ENCODE measurements at regions not wholly inside any gene's neighbourhood (a gene's known extent, or its start where the extent isn't known, plus 50 kb on each side); places are given as distances from the start of the nearest gene placed in this dataset.

- DNase-seq (ENCODE audit: low spot score in 2 of 2), result no peak
- Histone ChIP-seq H3K36me3 (no peaks in the 10 kb centered on the region), H3K9me3 (no peaks in the 10 kb centered on the region), H3K27me3 (no peaks in the 10 kb centered on the region), H3K27ac (no peak overlapping the region), H3K4me1 (no peaks in the 10 kb centered on the region), H3K4me3 (no peak overlapping the region)
- 0 to 1% methylated on average over 2 of the region's 2 CpGs for whole genome bisulfite sequencing, 2 donors
- TF ChIP-seq EP300 (IDR thresholded peaks at IDR 0.05), result no peak
- no peak for TF ChIP-seq POLR2A (IDR thresholded peaks at IDR 0.05)
- TF ChIP-seq, protein P1, sequence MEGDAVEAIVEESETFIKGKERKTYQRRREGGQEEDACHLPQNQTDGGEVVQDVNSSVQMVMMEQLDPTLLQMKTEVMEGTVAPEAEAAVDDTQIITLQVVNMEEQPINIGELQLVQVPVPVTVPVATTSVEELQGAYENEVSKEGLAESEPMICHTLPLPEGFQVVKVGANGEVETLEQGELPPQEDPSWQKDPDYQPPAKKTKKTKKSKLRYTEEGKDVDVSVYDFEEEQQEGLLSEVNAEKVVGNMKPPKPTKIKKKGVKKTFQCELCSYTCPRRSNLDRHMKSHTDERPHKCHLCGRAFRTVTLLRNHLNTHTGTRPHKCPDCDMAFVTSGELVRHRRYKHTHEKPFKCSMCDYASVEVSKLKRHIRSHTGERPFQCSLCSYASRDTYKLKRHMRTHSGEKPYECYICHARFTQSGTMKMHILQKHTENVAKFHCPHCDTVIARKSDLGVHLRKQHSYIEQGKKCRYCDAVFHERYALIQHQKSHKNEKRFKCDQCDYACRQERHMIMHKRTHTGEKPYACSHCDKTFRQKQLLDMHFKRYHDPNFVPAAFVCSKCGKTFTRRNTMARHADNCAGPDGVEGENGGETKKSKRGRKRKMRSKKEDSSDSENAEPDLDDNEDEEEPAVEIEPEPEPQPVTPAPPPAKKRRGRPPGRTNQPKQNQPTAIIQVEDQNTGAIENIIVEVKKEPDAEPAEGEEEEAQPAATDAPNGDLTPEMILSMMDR (IDR thresholded peaks at IDR 0.05), result no peak
Observed at GRCh38 chr3:79910337-79910736, 142.5 kb upstream of the ROBO1 start.

DNA sequence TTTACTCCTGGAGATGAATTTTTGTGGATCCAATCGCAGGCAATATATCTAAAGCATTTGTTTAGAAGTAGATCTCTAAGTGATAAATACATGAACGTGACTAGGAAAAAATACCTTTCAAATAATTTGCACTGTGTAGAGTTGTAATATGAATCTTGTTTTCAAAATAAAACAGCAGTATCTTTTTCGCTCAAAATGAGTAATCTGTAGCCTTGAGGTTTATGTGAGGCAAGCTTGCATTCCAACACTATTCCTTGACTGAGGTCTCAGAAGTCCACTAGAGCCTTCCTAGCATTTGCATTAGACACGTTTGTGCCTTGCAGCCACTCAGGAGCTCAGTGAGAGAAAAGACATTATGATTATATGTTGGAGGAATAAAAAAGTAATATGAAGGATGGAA, 138.3 kb upstream of the ROBO1 start:
- Histone ChIP-seq H3K4me1 (no peaks in the 10 kb centered on the region), H3K36me3 (no peaks in the 10 kb centered on the region), H3K9me3 (no peaks in the 10 kb centered on the region), H3K27ac (no peak overlapping the region), H3K4me3 (no peak overlapping the region), H3K27me3 (no peaks in the 10 kb centered on the region)
- TF ChIP-seq, protein P1 (IDR thresholded peaks at IDR 0.05), result no peak
- no peak for TF ChIP-seq EP300 (IDR thresholded peaks at IDR 0.05)
- TF ChIP-seq POLR2A (IDR thresholded peaks at IDR 0.05), result no peak
- WGBS, 2 donors, result 61 to 67% methylated on average over 4 of the region's 4 CpGs
- DNase-seq (ENCODE audit: low spot score in 2 of 2), result no peak

DNA sequence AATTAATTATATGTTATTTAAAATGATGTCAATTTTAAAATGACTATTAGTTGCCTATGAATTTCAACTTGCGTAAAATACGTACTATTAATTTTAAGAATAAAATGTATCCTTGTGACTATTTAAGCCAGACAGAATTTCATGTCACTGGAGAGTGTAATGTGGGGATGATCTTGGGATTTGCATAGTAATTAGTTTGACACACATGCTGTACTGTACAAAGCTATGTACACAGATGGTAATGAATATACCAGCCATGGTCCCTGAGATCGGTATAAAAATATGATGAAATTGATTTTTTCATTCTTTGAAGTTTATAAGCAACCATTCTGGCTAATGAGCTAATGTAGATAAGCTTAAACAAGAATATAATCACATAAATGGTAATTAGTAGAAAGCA, 134.4 kb upstream of the ROBO1 start:
- Histone ChIP-seq H3K4me1 (no peaks in the 10 kb centered on the region), H3K4me3 (no peak overlapping the region), H3K9me3 (no peaks in the 10 kb centered on the region), H3K27ac (no peak overlapping the region), H3K27me3 (no peaks in the 10 kb centered on the region), H3K36me3 (no peaks in the 10 kb centered on the region)
- TF ChIP-seq, protein P1 (IDR thresholded peaks at IDR 0.05), result no peak
- TF ChIP-seq POLR2A (IDR thresholded peaks at IDR 0.05), result no peak
- no peak for TF ChIP-seq EP300 (IDR thresholded peaks at IDR 0.05)
- no peak for DNase-seq (ENCODE audit: low spot score in 2 of 2)
- 94 to 95% methylated on average over 3 of the region's 3 CpGs for WGBS, 2 donors

GRCh38 chr3:79898907-79899306, 131.1 kb upstream of the ROBO1 start:
- H3K36me3 ChIP-seq, result no peaks in the 10 kb centered on the region
- H3K9me3 ChIP-seq, result no peaks in the 10 kb centered on the region
- TF ChIP-seq POLR2A (IDR thresholded peaks at IDR 0.05), result no peak
- TF ChIP-seq, protein P1 (IDR thresholded peaks at IDR 0.05), result no peak
- no peak for TF ChIP-seq EP300 (IDR thresholded peaks at IDR 0.05)
- 79 to 84% methylated on average over 4 of the region's 4 CpGs for WGBS, 2 donors
- no peaks in the 10 kb centered on the region for H3K4me1 ChIP-seq
- no peaks in the 10 kb centered on the region for H3K27me3 ChIP-seq
- H3K27ac ChIP-seq, result no peak overlapping the region
- no peak for DNase-seq (ENCODE audit: low spot score in 2 of 2)
- no peak overlapping the region for H3K4me3 ChIP-seq

GRCh38 chr3:79896086-79896485, 128.3 kb upstream of the ROBO1 start:
- no peaks in the 10 kb centered on the region for H3K9me3 ChIP-seq
- H3K36me3 ChIP-seq, result no peaks in the 10 kb centered on the region
- H3K27me3 ChIP-seq, result no peaks in the 10 kb centered on the region
- TF ChIP-seq EP300 (IDR thresholded peaks at IDR 0.05), result no peak
- TF ChIP-seq POLR2A (IDR thresholded peaks at IDR 0.05), result no peak
- TF ChIP-seq, protein P1 (IDR thresholded peaks at IDR 0.05), result no peak
- WGBS, 2 donors, result 37% methylated on average over 1 of the region's 1 CpG
- H3K4me1 ChIP-seq, result no peaks in the 10 kb centered on the region
- H3K27ac ChIP-seq, result no peak overlapping the region
- DNase-seq (ENCODE audit: low spot score in 2 of 2), result no peak
- no peak overlapping the region for H3K4me3 ChIP-seq

All from tibial nerve (tissue), 4 donors.